Liver (tissue), 3 donors: ENCODE measurements at regions not wholly inside any gene's neighbourhood (a gene's known extent, or its start where the extent isn't known, plus 50 kb on each side); places are given as distances from the start of the nearest gene placed in this dataset.

Experiments used
- JUND ChIP-seq, 2 donors: IDR thresholded peaks; 2 replicates each; pipeline ENCODE4 v1.6.1; 2016; ENCODE audit warnings: antibody characterized with exemption in 2 of 2
- TF ChIP-seq, protein P1 (sequence below): fragments of 150-350 bp; IDR thresholded peaks from 2 replicates; pipeline ENCODE4 v1.5.1; 2017; ENCODE audit warnings: improper control_type of control experiment, low read depth, low read length; ENCODE audit not compliant: missing input control
- donor health status: healthy.
- donor health status: healthy.

DNA sequence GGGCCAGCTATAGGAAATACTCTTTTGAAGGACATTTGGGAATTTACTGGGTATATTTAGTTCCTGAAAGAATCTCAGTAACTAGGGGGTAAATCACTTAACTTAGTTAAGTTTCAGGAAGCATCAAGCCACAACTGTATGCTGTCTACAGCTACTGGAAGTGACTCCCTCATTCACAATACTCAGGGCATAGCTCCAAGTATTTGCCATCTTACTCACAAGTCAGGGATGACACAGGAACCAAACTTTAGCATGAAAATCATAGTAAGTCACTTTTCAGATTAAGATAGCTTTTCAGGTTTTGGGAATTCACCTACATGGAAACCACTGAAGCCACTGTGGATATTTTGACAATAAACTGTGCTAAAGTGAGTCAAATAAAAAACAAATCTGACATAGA lies 242.4 kb upstream of the ATP10B start:
- TF ChIP-seq JUND (IDR thresholded peaks at IDR 0.05): no peak
- TF ChIP-seq, protein P1, sequence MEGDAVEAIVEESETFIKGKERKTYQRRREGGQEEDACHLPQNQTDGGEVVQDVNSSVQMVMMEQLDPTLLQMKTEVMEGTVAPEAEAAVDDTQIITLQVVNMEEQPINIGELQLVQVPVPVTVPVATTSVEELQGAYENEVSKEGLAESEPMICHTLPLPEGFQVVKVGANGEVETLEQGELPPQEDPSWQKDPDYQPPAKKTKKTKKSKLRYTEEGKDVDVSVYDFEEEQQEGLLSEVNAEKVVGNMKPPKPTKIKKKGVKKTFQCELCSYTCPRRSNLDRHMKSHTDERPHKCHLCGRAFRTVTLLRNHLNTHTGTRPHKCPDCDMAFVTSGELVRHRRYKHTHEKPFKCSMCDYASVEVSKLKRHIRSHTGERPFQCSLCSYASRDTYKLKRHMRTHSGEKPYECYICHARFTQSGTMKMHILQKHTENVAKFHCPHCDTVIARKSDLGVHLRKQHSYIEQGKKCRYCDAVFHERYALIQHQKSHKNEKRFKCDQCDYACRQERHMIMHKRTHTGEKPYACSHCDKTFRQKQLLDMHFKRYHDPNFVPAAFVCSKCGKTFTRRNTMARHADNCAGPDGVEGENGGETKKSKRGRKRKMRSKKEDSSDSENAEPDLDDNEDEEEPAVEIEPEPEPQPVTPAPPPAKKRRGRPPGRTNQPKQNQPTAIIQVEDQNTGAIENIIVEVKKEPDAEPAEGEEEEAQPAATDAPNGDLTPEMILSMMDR: no peak
